ENCODE measurements at regions not wholly inside any gene's neighbourhood (a gene's known extent, or its start where the extent isn't known, plus 50 kb on each side); places are given as distances from the start of the nearest gene placed in this dataset.

DNA sequence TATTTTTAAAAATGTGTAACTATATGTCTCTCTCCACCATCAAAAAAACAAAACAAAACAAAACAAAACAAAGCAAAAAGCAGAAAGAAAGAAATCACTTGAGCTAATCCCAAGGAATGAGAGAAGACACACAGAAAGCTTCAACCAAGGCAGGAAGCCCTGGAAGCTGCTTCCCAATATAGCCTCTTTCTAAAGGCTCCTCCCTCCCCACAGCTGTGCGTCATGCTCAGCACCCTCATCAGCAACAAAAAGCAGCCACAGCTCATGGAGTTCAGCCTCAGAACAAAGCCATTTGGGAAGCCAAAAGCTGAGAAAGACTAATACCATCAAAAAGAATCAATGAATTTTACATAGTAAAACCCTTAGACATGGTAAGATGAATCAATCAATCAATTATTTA, 501.6 kb upstream of the SMIM31 start:
- no peak for TF ChIP-seq MAX (IDR thresholded peaks at IDR 0.05; ENCODE audit: low read depth, low read length)
- TF ChIP-seq CTCF (IDR thresholded peaks at IDR 0.05; ENCODE audit: low read depth, low read length), result no peak
- TF ChIP-seq POLR2A (IDR thresholded peaks at IDR 0.05; ENCODE audit: extremely low read depth, insufficient read length), result no peak

All from NB4 (cell line).